ENCODE measurements at regions not wholly inside any gene's neighbourhood (a gene's known extent, or its start where the extent isn't known, plus 50 kb on each side); places are given as distances from the start of the nearest gene placed in this dataset.

DNA sequence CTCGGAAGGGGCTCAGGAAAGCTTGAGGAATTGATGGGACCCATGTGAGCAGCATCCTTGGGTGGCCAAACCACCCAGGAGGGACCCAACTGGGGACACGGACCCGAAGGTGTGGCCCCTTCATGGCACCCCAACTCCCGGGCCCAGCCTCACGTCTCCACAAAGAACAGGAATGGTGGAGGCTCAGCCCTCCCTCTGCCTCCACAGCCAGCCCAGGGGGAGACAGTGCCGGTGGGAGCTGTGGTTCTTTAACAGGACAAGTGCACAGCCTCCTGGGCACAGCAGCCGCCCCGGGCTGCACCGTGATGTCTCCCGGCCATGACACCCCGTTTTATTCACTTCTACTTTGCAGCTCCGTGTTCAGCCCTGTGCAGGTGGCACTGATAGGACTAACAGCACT lies 587.2 kb downstream of the BRD1 start:
- in situ Hi-C loops (cut with HindIII; ENCODE audit: low sequenced_read_pairs), result no loop called here

DNA sequence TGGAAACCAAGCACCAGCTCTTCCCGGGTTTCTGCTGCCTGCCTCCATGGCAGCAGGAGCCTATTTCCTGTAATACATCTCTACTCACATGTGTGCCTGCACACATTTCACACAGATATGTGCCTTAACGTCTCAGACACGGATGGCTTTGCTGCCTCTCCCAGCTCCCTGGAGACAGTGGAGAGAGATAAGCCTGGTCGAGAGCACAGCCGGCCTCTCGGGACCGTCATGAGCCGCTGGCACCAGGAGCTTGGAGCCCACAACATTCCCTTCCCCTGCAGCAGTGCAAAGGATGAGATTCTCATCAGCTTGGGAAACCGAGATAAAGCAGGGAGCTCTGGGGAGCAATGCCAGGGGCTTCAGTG lies 587.7 kb downstream of the BRD1 start:
- in situ Hi-C loops (cut with HindIII; ENCODE audit: low sequenced_read_pairs), result no loop called here

DNA sequence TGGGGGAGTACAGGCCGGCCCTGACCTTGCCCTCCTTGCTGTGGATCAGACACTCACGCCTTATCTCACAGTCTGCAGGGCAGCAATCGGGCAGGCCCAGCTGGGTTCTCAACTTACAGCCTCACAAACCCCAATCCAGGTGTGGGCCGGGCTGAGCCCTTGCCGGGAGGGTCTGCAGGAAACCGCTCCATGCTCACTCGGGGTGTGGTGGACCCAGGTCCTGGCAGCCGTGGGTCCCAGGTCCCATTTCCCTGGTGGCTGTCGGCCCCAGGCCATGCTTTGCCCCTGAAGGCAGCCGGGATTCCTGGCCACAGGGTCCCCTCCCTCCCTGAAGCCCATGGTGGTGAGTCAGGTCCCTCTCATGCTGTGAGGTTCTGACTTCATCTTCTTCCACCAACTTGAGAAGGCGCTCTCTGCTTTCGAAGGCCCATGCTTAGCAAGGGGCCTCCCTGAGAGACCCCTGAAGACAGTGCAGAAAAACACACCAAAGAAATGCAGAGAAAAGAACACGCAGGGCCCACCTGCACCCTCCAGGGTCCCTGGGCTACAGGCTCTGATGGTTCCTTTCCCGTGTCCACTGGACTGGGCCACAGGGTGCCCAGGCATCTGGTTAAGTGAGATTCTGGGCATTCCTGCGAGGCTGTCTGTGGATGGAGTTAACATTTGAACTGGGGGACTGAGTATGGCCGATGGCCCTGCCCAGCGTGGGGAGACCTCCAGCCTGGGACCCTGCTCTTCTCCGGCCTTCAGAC lies 588.2 kb downstream of the BRD1 start:
- in situ Hi-C loops (cut with HindIII; ENCODE audit: low sequenced_read_pairs), result no loop called here

DNA sequence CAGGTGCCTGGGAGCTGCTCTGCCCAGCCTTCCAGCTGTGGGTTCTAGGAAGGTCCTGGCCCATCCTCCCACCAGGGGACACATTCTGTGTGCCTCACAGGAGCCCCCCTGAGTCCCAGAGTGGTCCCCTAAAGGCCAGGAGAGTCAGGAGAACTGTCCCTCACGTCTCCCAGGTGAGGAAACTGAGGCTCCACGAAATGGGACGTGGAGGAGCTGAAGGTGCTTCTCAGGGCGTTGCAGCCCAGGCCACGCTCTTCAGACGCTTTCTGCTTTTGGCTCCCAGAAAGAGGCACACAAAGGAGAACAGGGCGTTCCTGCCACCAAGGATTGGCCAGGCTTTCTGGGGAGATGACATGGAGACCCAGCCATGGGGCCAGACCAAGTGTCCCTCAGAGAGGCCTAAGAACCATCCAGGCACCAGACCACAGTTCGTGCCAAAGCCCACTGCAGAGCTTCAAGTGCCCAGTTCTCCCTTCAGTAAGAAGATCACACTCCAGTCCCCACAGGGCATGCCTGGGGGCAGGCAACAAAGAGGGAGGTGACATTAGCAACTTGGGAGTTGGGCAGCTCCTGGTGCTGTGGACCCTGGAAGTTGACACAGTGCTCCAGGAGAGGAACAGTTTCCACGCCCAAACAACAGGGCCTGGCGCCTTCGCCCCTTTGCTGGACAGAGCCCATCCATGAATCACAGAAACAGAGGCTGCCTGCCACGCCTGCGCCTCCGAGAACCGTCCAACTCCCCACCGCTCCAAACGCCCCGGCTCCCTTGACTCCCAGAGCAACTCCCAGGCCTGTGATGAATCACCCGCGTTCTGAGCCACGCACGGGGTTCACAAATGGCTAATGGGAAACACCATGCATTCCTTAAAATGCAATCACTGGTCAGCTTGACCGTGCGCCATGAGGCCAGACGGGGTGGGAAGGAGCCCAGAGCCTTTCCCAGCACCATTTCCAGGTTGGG lies 589.2 kb downstream of the BRD1 start:
- in situ Hi-C loops (cut with HindIII; ENCODE audit: low sequenced_read_pairs), result no loop called here

DNA sequence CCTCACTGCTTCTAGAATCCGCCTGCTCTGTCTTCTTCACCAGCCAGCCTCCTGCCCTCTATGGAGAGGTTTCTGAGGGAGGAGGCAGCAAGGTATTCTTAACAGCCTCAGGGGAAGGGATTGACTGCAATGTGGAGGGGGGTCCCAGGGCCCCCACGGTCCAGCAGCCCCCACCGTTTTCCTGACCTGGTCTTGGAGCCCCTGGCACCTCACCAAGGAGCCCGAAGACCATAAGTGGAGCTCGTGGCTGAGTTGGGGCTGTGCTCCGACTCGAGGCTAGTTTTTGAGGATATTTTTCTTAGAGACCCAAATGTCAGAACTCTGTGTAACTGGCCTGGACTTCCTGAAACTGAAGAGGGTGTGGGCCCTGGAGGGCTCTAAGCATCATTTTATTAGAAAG lies 590.0 kb downstream of the BRD1 start:
- in situ Hi-C loops (cut with HindIII; ENCODE audit: low sequenced_read_pairs), result no loop called here

DNA sequence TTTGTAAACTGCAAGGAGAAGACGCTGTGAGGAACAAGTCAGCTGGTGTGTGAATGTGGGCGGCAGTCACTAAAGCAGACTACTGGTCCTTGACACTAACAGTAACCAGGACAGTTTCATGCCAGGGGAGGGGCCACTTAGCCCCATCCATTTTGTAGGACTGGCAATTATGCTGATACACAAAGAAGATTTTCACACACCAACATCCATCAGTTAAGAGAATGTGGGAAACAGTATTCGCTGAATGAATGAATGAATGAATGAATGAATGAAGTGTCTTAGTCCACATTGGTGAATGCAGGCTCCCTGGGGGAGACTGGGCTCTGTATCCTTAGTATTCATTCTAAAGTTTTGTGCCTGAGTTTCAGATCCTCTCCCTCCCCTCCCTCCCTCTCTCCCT lies 590.4 kb downstream of the BRD1 start:
- in situ Hi-C loops (cut with HindIII; ENCODE audit: low sequenced_read_pairs), result no loop called here

DNA sequence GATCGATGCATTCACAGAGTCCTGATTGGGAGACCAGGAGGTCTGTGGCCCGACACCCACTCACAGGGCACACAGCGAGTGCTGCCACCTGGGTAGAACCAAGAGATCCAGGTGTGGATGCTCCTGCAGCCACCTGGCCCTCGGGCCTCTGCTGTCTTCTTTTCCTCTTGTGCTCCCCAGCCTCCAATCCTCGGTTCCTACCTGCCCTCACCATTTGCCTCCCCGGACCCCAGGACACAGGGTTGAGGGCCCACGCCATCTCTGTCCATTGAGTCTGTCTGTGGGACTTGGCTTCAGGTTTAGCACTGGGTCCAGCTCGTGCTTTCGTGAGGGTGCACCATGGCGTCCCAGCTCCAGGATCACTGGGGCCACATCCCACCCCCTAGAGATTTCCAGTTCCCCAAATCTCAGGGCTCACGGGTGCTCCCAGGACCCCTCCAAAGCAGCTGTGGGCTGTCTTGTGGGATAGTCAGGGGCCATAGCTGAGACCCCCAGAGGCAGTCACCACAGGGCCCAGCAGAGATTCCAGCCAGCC lies 591.1 kb downstream of the BRD1 start:
- in situ Hi-C loops (cut with HindIII; ENCODE audit: low sequenced_read_pairs), result no loop called here

DNA sequence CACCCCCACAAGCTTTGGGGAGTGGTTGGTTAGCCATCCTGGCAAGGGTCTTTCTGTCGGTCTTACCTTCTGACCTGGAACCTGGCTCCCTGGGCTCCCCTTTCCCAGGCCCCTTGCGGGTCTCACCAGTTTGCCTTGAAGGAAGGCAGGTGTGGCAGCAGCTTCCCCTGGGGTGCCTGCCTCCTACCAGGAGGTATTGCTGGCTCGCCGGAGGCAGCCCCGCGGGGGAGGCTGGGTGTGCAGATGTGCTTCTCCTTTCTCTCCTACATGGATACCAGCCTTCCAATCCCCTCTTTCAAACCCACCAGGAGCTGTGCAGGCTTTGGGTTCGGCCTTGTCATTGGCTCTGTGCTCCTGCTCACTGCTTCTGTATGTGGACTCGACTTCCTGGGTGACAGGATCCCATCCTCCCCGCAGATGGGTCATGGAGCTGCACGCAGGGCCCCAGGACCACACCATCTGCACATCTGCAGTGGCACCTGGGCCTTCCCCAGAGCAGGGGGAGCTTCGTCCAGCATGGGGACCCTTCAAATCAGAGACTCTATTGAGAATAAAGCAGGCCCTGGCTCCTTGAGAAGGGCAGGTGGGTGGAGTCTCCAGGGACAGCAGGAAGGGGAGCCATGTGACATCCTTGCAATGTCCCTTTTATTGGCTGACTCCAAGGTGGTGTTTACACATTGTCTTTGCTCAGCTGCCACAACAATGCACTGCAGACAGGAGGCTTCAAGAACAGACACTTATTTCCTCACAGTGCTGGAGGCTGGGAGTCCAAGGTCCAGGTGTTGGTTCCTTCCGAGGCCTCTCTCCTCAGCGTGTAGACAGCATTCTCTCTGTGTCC lies 592.0 kb downstream of the BRD1 start:
- in situ Hi-C loops (cut with HindIII; ENCODE audit: low sequenced_read_pairs), result no loop called here

DNA sequence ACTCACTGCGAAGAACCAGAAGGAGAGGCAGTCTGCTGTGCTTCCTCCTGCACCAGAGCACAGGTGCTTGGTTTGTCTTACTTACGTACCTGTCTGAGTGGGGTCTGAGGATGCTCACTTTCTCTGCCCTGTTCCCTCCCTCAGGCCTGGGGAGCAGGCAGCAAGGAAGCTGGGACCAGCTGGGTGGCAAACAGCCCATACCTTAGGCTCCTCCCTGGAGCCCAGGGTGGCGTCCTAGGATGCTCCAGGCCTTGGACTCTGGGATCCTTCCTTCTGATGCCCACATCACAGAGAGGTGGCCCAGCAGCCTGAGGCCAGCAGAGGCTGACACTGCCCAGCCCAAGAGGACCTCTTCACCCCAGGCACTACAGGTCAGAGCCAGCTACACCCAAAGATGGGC lies 593.2 kb downstream of the BRD1 start:
- in situ Hi-C loops (cut with HindIII; ENCODE audit: low sequenced_read_pairs), result no loop called here

DNA sequence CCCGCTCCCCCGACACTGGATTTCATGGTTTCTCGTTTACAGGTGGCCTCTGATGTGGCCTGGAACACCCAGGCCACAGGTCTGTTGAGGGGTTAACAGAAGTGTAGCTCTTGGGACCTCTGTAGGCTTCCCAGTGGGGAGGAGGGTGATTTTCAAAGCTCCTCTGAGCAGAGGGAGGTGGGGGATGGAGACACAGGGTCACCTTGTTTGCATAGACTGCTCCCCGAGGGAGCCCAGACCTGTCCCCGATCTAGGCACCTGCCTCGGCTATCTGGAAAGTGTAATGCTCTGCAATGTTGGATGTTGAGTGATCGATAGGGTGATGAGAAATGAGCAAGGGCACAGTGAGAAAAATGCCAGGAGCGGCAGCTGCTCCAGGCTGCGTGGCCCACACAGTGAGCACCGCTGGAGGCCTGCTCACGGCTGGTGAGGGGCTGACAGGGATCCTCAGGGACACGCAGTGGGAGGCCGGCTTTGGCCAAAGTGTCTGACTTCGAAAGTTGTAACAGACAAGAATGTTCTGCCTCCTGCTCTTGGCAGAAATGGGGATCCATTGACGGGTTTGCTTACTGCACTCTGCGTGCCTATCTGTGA lies 594.1 kb downstream of the BRD1 start:
- in situ Hi-C loops (cut with HindIII; ENCODE audit: low sequenced_read_pairs), result no loop called here

DNA sequence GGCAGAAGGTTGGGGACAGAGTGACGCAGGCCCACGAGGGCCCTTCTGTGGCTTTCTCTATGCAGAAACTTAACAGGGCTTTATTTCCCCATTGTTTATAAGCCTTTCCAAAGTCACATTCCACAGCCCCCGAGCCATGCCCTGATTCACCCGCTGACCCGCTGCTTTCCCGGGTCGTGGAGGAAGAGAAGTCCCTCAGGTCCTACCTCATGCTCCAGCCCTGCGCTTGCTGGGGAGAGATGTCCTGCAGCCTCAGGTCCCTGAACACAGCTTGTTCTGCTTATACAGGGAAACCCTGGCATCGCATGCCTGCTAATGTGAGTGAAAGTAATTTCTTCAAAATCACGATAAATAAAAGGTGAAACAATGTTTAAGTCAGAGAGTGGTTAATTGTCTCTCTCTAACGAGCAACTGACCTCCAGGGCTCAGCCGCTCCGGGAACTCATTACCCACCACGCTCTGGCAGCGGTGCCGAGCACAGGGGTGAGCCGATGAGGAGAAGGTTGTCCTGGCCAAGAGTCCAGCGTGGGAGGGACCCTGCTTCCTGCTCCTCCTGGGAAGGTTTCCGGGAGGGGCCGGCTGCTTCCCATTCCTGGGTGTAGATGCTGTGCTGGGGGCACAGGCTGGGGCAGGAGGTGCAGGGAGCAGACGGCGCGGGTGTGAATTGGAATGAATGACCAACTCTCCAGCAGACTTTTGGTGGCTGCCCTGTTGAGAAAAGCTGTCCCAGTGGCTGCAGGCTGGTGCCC lies 595.2 kb downstream of the BRD1 start:
- in situ Hi-C loops (cut with HindIII; ENCODE audit: low sequenced_read_pairs), result no loop called here

DNA sequence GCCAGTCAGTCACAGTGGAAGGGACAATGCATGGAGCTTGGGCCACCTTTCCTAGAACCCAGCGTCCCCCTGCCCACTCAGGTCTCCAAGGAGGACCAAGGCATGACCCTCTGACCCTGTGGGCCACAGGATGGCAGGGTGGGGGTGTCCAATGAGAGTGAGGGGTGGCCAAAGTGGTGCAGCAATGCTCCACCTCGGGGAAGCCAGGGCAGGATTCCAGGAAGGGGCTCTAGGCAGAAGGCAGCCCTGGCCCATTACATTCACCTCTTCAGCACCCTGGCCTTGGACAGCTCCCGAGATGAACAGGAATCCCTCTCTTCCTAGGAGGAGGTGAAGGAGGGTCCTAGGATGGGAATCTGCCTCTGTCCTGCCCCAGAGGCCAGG lies 597.5 kb downstream of the BRD1 start:
- in situ Hi-C loops (cut with HindIII; ENCODE audit: low sequenced_read_pairs), result no loop called here

DNA sequence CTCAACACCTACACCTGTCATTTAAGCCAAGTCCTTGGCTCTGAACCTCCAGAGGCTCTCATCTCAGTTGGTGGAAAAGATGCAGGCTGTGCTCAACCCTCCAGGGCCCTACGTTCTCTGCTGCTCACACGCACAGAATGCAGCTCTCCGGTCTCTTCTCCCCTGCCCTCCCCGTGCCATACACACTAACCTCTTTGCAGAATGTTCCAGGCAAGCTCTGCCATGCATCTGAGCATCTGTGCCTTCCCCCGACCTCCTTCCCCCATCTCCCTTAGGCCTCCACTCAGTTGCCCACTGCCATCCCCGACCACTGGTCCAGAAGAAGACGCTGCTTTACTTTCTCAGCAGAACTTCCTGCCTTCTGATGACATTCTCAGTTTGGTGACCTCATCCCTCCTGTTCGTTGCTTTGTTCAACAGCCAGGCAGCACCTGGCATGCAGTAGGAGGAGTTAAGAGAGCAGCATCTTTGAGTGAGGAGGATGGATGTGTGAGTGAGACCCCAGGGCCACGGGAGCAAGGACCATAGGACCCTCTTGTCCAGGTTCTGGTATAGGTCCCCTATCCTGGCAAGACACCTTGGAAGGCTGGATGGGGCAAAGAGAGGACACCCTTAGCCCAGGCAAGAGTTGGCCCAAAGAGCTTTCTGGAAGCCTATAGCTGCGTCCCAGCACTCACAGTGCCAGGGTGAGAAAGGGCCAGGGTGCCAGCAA lies 598.0 kb downstream of the BRD1 start:
- in situ Hi-C loops (cut with HindIII; ENCODE audit: low sequenced_read_pairs), result no loop called here

DNA sequence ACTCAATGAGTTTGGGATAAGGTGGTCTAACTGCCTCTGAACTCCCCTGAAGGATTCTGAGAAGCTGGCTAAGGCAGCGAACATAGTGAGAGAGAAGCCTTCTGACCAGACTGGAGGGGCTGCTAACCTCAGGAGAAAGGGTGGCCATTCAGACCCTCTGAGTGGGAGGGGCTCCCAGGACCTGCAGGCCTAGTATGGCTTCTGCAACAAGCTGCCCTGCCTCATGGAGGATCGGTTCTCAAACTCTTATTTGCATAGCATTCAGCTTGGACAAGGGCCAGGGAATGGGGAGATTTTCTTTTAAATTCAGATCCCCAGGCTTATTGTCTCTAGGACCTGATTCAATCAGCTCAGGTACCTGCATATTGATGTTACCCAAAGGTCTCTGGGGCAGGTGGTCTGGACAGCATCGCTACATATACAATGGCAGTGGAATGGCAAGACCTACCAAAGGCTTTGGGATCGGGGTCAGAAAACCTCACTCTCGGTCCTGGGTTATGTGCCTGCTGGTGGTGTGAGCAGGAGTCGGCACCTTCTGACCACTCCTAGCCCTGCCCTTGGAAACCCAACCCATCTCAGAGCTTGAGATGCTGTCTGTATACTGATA lies 599.1 kb downstream of the BRD1 start:
- in situ Hi-C loops (cut with HindIII; ENCODE audit: low sequenced_read_pairs), result no loop called here

DNA sequence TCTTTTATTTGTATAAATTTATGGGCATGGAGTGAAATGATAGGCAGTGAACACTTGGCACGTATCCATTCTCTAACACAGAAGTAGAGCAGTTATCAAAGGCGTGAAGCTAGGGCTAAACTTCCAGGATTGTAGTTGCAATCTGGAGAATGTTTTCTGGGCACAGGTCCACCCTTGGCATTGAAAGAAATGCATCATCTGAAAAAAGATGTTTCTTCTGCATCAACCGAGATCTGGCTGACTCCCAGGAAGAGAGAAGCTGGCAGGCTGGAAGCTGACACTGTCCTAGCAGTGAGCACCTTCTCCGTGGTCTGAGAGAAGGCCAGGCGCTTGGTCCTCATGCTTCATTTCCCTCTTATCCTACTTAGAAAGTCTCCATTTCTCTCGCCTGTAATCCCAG lies 600.0 kb downstream of the BRD1 start:
- in situ Hi-C loops (cut with HindIII; ENCODE audit: low sequenced_read_pairs), result no loop called here

DNA sequence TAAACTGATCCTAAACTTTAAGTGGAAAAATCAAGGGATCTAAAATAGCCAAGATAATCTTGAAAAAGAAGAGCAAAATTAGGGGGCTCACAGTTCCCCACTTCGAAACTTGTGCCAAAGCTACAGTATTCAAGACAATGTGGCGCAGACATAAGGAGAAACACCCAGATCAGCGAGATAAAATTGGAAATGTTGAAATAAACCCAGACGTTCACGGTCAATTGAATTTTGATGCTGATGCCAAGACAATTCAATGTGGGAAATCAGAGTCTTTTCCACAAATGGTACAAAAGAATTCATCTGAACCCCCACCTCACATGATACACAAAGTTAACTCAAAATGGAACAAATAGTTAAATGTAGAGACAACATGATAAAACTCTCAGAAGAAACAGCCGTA lies 601.6 kb downstream of the BRD1 start:
- in situ Hi-C loops (cut with HindIII; ENCODE audit: low sequenced_read_pairs), result no loop called here

DNA sequence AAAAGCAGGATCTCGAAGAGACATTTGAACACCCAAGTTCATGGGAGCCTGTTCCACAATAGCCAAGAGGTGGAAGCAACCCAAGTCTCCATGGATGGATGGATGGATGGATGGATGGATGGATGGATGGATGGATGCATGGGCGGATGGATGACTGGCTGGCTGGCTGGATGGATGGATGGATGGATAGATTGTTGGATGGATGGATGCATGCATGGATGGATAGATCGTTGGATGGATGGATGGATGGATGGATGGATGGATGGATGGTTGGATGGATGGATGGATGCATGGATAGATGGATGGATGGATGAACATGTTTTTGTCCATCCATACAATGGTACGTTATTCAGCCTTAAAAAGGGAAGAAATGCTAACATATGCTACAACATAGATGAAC lies 603.4 kb downstream of the BRD1 start:
- in situ Hi-C loops (cut with HindIII; ENCODE audit: low sequenced_read_pairs), result no loop called here

DNA sequence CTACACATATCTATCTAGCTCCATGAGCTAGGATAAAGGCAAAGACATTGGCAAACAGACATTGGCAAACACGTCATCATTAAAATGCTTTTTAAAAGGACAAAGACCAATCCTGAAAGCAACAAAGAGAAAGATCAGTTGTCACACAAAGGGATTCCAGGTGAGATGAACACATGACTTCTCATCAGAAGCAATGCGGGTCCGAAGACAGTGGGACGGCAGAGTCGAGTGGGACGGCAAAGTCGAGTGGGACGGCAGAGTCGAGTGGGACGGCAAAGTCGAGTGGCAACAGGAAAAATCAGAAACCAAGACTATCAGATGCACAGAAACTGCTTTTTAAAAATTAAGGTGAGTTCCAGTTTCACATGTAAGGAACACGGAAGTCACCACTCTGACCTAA lies 609.5 kb downstream of the BRD1 start:
- in situ Hi-C loops (cut with HindIII; ENCODE audit: low sequenced_read_pairs), result no loop called here

DNA sequence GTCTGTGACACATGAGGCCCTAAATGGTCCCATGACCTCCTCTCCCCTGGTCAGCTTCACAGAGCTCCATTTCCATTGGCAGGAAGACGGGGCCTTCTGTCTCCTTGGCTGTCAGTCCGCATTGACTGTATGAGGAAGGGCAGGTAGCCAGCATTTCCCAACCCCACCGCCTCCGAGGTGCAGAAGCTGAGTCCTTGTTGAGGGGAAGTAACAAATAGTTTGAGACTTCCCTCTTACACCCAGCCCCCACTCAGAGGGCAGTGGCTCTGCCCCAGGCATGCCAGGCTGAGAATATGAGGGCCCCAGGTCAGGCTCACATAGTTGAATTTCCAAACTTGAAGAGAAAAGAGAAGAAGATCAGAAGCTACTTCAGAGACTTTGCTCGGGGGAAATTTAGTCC lies 611.1 kb downstream of the BRD1 start:
- in situ Hi-C loops (cut with HindIII; ENCODE audit: low sequenced_read_pairs), result no loop called here

All from DLD1 (cell line).